ENCODE measurements at regions not wholly inside any gene's neighbourhood (a gene's known extent, or its start where the extent isn't known, plus 50 kb on each side); places are given as distances from the start of the nearest gene placed in this dataset.

- Histone ChIP-seq H3K36me3 (no peaks in the 10 kb centered on the region), H3K27me3 (no peaks in the 10 kb centered on the region), H3K4me3 (no peak overlapping the region), H3K9me3 (no peaks in the 10 kb centered on the region), H3K4me1 (no peaks in the 10 kb centered on the region), H3K27ac (replicated peaks in 1 of 4) (no peak overlapping the region)
- intact Hi-C loops (cut with DNase I): no loop called here
- no peak for TF ChIP-seq CTCF (IDR thresholded peaks at IDR 0.05)
- no peak for TF ChIP-seq POLR2A (IDR thresholded peaks at IDR 0.05; ENCODE audit: low read depth)
- no peak for TF ChIP-seq POLR2AphosphoS5 (IDR thresholded peaks at IDR 0.05)
- TF ChIP-seq EP300 (IDR thresholded peaks at IDR 0.05): no peak
- WGBS: 96% methylated on average over 8 of the region's 8 CpGs
- no peak for DNase-seq (ENCODE audit: extremely low spot score)
Observed at GRCh38 chr5:84642324-84642723, 257.6 kb upstream of the EDIL3 start.

- no peak for DNase-seq (ENCODE audit: extremely low spot score)
- 91% methylated on average over 1 of the region's 1 CpG for WGBS
- no peaks in the 10 kb centered on the region for H3K9me3 ChIP-seq
- no peaks in the 10 kb centered on the region for H3K27me3 ChIP-seq
- intact Hi-C loops (cut with DNase I): no loop called here
- no peaks in the 10 kb centered on the region for H3K36me3 ChIP-seq
- TF ChIP-seq CTCF (IDR thresholded peaks at IDR 0.05): no peak
- TF ChIP-seq POLR2A (IDR thresholded peaks at IDR 0.05; ENCODE audit: low read depth): no peak
- no peak for TF ChIP-seq EP300 (IDR thresholded peaks at IDR 0.05)
- TF ChIP-seq POLR2AphosphoS5 (IDR thresholded peaks at IDR 0.05): no peak
- no peaks in the 10 kb centered on the region for H3K4me1 ChIP-seq
- no peak overlapping the region for H3K27ac ChIP-seq (replicated peaks in 1 of 4)
- H3K4me3 ChIP-seq: no peak overlapping the region
Observed at GRCh38 chr5:84637662-84638375, 253.1 kb upstream of the EDIL3 start.

- Histone ChIP-seq H3K27ac (replicated peaks in 1 of 4) (no peak overlapping the region), H3K4me1 (no peaks in the 10 kb centered on the region), H3K36me3 (no peaks in the 10 kb centered on the region), H3K27me3 (no peaks in the 10 kb centered on the region), H3K4me3 (no peak overlapping the region), H3K9me3 (no peaks in the 10 kb centered on the region)
- DNase-seq (ENCODE audit: extremely low spot score): no peak
- TF ChIP-seq POLR2A (IDR thresholded peaks at IDR 0.05; ENCODE audit: low read depth) (no peak), CTCF (IDR thresholded peaks at IDR 0.05) (no peak), EP300 (IDR thresholded peaks at IDR 0.05) (no peak), POLR2AphosphoS5 (IDR thresholded peaks at IDR 0.05) (no peak)
- intact Hi-C loops (cut with DNase I): no loop called here
- WGBS: 93% methylated on average over 6 of the region's 22 CpGs
Observed at GRCh38 chr5:84635235-84636055, 250.8 kb upstream of the EDIL3 start.

- H3K4me3 ChIP-seq: no peak overlapping the region
- H3K9me3 ChIP-seq: no peaks in the 10 kb centered on the region
- H3K27ac ChIP-seq (replicated peaks in 1 of 4): no peak overlapping the region
- no peaks in the 10 kb centered on the region for H3K36me3 ChIP-seq
- 86% methylated on average over 5 of the region's 11 CpGs for WGBS
- intact Hi-C loops (cut with DNase I): no loop called here
- no peaks in the 10 kb centered on the region for H3K4me1 ChIP-seq
- no peaks in the 10 kb centered on the region for H3K27me3 ChIP-seq
- DNase-seq (ENCODE audit: extremely low spot score): no peak
- no peak for TF ChIP-seq EP300 (IDR thresholded peaks at IDR 0.05)
- no peak for TF ChIP-seq CTCF (IDR thresholded peaks at IDR 0.05)
- no peak for TF ChIP-seq POLR2A (IDR thresholded peaks at IDR 0.05; ENCODE audit: low read depth)
- TF ChIP-seq POLR2AphosphoS5 (IDR thresholded peaks at IDR 0.05): no peak
Observed at GRCh38 chr5:84634256-84634655, 249.6 kb upstream of the EDIL3 start.

All from esophagus muscularis mucosa (tissue), 4 donors.